GM19467 (cell line): ENCODE measurements at regions not wholly inside any gene's neighbourhood (a gene's known extent, or its start where the extent isn't known, plus 50 kb on each side); places are given as distances from the start of the nearest gene placed in this dataset.

Source experiments
- ATAC-seq: cut with Tn5 transposase; IDR thresholded peaks from one replicate; pipeline ENCODE4 v1.9.1; 2021; ENCODE audit warnings: mild to moderate bottlenecking, moderate library complexity; ENCODE audit not compliant: unreplicated experiment

DNA sequence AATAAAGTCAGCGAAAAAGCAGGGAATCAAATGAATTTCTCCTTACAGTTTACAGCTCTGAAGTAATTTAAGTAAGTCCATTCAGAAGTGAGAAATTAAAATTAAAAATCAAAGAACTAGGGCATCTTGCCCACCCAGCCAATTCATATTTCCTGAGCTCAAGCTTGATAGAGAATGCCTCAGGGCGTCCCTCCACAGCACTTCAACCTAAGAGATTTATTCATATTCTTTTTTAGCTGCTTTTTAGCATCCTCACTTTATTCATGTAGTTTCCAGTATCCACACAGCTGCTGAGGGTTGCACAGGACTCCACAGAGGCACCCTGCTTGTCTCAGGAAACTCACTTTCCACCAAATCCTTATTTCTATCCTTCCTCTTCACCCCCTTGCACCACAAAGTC is 900.3 kb downstream of the BCL11A start:
- ATAC-seq, result no peak

DNA sequence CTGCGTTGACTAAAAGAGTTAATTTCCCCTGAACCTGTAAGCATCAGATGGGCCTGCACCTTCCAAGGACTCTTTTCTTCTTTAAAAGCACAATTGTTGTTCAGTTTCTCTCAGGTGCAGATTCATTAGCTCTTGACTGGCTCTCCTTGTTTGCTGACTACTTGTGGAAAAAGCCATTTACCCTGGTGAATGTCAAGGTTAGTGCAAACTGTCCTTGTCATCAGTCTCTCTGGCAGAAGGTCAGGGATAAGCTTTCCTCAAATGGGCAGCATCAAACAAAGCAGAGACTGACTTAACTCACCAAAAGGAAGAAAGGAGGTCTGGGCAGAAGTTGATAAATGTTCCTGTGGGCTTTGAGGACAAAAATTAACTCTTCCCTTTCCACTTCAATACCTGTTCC is 922.7 kb downstream of the BCL11A start:
- no peak for ATAC-seq

DNA sequence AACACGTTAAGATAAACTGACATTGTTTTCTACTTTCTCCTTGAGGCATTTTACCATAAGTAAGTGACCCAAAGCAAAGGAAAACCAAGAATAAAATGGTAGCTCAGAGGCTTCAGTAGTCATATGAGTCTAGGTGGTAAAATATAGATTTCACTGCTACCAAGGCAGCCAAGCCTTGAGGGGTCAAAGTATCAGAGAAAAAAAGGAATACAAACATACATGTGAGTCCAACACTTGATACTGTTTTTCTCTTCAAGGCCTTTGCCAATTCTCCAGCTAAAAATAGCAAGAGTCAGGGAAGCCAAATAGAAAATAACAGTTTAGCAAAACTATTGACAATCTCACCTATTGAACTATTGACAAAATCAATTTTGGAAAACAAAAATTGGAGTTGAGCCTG is 925.9 kb downstream of the BCL11A start:
- no peak for ATAC-seq

DNA sequence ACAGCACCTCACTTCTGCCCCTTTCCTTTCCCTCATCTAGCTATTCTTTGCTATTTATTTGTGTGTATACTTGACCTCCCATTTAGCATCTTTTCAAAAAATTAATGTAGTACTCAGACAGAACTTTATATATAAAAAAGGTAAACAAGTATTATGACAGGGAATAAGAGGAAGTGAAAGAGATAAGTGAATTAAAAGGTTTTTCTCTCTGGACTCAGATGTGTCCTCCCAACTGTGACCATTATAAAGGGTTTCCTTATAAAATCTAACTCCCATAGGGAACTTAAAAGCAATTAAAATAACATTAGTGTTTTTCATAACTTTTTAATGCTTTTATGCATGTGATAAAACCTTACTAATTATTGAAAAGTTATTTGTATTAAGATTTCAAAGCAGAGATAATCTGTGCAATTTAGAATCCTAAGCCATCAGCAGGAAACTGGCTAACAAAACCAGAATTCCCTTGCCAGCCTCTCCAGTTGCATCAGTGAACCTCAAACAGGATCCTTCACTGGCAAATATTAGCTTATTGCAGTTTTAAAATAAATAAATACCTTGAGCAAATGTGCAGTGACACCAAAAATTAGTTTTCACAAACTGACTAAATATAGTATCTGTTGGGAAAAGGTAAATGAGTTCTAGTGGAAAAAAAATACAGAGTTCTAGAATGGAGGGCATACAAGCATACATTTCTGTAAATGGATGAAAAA is 930.7 kb downstream of the BCL11A start:
- ATAC-seq, result no peak

DNA sequence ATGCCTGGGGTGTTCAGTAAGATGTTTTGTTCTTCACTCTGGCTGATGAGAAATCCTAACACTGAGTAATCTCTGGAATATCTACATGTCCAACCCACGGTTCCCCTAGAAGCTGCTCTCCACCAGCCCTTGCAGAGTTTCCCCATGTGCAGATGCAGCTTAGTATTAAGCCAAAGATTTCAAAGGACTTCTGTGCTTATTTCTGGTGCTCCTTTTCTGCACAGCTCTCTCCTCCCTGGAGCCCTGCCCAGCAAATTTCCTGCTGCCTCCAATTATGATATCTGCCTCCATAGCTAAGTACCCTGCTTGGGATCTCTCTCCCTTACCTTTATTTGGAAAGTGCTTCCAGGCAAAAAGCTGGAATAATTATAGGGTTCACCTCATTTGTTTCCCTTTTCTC is 949.3 kb downstream of the BCL11A start:
- no peak for ATAC-seq

DNA sequence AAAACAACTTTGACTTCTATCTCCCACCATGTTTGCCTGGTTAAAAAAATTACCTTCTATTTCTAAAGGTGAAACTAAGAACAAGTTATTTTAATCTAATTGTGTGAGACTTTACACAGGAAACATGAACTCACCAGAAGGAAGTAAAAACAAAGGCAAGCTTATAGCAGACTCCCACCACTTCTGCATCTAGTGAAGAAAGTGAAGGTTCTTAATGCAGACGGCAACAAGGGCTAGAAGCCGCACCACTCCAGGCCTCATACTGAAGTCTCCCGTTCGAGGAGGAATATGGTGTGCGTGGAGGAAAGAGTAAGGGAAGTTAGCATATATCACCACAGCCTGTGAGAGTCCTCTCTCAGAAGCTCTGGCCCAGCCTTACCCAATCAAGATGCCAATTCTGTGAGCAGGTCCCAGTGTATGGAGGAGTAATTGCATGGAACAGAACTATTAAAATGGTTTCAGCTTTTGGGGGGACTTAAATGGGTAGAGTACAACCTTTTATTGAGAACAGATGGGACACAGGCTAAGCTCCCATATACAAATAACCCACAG is 958.7 kb downstream of the BCL11A start:
- no peak for ATAC-seq

DNA sequence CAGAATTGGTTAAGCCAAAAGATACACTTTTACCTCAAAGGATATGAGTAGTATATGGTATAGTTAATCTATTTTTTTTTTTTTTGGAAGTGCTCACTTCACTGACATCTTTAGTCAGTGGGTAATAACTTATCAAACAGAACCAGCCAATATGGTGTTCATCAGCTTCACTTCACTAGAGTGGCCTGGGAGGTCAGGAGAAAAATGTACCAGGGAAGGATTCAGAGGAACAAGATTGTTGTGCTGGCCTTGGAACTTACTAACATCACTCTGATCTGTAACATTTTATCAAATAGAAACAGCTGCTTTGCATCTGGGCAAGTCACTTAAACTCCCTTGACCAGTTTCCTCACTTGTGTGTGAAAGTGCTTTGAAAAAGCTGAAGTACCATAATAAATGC is 962.7 kb downstream of the BCL11A start:
- ATAC-seq, result no peak

DNA sequence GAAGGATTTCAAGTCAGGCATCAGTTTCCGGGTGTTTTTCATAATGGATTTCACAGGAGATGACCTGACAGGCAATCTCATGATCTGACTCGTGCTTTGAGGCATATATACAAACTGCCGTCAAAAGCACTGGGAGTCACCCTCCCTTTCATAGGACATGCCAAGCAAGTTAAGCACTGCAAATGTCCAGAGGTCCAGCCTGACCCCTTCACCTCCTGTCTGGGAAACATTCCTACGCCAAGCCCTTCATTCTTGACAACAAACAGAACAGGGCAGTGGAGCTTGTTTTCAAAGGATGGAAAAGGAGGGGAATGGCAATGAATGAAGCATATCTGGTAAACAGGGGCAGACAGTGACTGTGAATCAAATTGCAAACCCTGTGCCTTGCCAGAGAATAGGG is 963.6 kb downstream of the BCL11A start:
- ATAC-seq, result no peak

DNA sequence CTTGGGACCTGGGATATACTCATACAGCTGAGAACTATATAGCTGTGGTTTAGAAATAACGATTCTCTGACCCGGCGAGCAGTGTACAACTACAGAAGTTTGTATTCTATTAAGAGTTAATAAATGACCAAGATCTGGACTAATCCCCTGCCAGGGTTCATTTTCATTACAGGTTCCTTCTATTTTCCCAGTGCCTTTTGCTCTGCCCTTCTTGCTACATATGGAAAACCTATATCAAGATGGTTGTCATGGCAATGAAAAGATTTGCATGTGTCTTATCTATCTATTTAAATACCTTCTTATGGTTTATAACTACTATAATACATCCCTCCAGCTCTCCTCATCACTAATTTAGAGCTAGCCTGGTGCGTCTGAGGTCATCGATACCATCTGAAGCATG is 965.2 kb downstream of the BCL11A start:
- no peak for ATAC-seq

DNA sequence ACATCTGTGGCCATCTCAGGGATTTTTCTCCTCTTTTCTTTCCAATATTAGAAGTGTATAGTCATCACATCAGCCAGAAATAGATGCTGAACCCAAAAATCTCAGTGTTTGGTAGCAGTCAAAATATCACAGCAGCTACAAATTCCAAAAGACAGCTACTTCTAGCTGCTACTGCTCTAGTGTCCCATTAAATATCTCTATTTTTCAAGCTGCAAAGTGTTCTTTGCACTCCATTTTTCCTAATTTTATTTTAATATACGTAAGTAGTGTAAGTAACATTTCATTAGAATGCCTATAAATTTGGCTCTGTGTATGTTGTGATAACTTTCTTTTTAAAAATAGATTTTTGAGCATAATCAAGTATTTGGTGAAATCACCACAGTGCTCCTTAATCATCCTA is 967.3 kb downstream of the BCL11A start:
- ATAC-seq, result no peak

DNA sequence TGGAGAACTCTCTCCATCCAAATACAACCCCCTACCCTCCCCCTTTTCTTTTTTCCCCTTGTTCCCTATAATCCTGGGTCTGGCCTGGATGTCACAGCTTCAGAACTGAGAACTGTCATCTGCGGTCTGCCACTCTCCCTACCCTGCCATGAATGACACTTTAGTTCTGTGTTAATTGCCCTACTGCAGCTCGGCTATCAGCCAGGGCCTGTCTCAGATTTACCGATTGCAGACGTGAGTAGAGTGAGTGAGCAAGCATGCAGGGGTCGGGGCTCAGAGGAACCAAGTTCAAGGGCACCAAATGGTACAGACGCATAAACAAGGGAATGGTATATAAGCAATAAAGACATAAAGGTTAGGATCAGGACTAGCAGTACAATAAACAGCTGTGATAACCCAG is 967.8 kb downstream of the BCL11A start:
- no peak for ATAC-seq

DNA sequence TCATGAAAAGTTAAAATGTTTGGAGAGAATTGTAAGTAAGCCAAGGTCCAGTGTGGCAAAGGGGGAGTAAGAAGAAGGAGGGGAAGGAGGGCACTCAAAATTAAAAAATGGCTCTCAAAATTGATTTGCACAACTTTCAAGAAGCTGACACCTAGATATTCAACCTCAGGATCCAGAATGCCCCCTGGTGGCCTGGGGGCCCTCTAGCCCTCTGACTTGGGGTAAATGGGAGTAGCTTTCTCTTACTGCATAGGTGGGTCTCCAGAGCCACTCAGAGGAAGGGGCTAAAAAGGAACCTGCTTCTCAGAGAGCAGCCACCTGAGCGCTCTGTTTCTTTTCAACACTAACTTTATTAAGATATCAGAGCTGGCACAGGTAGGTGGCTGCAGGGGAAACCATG is 968.5 kb downstream of the BCL11A start:
- no peak for ATAC-seq

DNA sequence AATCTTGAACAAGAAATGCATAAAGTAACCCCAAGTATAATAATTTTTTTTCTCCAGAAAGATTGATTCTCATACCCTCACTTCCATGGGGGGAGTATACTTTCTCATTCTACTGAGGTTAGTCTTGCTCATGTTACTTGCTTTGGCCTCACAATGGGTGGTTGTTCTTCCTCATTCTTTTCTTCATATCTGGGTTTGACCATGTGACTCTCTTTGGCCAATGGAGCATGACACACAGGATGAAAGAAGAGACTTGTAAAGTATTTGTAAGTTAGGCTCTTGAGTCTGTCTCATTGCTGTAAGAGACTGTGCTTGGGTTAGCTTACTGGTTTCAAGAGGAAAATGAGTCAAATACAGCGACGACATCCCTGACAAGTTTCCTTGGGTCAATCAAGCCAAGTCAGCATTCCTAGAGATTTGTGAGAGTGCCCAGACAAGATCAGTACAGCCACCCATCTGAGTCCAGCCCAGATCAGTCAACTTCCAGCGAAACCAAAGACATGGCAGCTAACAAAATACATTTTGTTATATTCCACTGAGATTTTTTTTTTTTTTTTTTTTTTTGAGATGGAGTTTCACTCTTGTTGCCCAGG is 970.2 kb downstream of the BCL11A start:
- no peak for ATAC-seq

DNA sequence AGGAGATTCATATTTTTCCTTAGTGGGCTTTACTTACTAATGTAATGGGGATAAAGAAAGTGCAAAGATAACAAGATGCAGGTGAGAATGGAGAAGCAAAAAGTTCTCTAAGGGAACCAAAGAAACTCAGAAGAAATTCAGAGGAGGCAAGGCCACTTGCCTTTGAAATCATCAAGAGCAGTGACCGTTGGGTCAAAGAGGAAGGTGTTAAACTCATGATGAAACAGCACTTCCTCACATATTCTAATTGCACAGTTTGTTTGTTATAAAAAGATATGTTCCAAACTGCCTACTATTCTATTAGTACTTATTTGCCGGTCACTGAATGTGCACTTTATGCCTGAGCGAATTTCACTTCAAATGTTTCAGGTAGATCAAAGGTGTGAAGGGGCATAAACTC is 975.1 kb downstream of the BCL11A start:
- no peak for ATAC-seq

DNA sequence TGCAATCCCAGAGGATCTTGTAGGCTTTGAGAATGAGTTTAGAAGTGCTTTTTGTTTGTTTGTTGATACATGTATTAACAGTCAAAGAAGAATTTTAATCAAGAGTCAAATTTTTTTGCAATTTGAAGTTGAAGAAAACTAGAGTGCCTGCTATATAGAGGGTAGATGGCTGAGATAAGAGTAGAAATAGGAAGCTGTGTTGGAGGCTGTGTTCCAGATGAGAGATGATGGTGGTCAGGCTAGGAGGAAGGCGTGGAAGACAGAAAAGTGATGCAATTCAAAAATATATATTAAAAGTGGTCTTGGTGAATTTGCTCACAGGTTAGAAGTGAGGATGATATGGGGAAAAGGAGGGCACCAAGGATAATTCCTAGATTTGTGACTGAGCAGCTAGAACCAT is 978.3 kb downstream of the BCL11A start:
- no peak for ATAC-seq

DNA sequence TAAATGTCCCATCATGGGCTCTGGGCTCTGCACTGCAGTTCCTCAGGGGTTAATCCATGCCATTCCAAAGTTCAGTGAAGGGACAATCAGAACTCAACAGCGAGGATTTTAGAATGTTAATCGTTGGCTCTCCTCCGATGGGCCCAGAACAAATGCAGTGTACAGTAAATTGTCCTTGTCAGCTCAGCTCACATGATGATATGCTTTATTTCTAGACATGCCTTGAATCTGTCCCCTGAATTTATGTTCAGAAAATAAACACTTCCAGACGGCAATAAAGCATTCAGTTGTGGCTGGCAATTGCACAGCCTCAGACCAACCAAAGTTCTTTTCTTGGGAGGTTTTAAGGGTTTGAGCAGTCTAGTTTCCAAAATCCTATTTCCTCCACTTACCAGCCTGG is 981.2 kb downstream of the BCL11A start:
- no peak for ATAC-seq

DNA sequence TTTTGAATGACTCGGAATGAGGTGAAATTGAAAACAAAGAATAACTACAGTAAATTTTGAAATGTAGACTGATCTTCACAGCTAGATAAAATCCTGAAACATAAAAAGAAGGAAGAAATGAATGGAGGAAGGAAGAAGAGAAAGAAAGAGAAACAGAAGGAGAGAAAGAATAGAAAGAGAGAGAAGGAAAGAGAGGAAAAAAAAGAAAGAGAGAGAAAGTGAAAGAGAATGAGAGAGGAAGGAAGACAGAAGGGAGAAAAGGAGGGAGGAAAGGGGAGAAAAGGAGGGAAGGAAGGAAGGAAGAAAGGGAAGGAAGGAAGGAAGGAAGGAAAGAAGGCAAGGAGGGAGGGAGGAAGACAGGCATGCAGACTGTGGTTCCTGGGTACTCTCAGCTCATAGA is 982.6 kb downstream of the BCL11A start:
- ATAC-seq, result no peak

DNA sequence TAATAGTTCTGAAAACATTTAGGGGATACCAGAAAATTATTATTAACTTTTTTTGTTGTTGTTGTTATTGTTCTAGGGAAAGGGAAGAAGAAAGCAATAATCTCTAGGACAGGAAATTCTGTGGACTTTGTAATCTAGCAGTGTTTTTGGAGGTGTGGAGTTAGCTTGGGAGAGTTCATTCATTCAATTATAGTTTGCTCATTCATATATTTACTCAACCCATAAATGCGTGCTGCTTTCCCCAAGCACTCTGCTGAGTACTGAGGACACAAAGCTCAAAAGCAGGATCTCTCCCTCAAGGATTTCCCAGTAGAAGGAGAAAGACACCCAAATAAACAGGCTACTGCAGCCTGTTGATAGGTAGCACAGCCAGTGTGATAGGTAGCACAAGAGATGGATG is 984.3 kb downstream of the BCL11A start:
- ATAC-seq, result no peak

DNA sequence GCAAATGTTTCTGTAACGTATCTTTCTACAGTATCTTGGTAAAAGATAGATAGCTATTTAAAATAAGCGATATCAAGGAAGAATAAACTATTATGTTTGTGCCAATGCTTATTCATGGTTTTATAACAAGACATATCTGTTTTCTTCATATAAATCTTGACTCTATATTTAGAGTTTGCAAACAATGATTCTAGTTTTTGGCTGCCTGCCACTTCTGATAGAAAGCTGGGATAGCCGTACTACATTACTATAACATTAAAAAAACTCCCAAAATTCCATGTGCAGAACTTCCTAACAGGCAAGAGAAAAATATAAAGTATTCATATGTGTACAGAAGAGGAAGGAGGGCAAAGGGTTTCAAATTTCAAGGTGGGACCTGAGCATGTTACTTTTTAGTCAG is 985.0 kb downstream of the BCL11A start:
- no peak for ATAC-seq

DNA sequence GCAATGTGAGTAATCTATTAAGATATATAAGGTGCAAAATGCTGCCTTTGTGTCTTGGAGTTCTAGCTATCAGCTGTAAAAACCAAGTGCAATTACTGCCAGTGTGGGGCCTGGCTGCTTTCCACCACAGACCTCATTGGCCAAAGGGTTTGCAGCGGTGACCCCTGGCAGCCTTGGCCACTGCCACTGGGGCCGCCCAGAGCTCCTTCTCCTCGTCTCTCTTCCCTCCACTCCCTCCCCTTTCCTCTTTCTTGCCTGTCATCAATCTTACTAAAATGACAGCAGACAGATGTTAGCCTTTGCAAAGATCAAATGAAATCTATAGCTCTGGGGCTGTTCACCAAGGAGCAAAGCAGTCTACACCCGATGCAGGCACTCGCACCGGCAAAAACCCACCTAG is 986.3 kb downstream of the BCL11A start:
- no peak for ATAC-seq

DNA sequence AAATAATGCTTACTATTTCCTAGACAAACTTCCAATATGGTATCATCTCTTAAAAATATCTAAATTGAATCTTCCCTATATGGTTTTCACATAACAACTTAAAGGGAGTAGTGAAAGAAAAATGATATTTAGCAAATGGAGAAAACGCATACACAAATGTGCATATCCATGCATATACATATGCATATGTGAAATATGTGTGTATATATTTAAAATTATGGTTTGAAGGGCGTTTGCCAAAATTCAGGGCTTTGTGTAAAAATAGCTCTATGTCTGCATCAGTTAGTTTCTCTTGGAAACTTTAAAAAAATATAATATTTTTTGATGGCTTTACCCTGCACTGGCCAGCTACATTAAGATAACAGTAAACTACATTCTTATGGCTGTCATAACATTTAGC is 986.7 kb downstream of the BCL11A start:
- no peak for ATAC-seq

DNA sequence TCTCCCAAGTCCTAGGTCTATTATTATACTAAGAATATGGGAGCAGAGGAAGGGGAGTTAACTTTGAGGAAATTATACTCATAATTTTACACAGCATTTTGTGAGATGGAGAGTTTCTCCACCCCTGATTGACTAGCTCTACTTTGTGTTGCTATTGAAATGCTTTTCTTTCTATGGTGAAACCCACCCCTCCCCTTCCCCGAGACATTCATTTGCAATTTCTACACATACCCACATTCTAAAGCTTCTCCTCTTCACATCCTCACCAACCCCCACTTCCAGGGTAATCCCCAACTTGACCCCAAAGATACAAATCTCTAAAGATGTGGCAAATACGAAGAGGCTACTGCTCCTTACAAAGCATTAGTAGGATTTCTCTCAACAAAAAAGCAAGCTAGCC is 992.2 kb downstream of the BCL11A start:
- no peak for ATAC-seq

DNA sequence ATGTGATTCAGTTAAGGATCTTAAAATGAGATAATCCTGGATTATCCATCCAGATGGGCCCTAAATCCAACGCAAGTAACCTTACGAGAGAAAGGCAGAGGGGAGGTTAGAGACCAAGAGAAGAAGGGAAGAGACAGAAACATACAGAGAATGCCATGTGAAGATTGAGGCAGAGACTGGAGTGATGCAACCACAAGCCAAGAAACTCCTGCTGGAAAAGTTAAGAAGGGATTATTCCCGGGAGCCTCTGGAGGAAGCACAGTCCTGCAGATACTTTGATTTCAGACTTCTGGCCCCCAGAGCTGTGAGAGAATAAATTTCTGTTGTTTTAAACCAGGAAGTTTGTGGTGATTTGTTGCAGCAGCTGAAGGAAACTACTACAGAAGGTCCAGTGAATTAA is 992.7 kb downstream of the BCL11A start:
- ATAC-seq, result no peak
